ENCODE measurements at regions not wholly inside any gene's neighbourhood (a gene's known extent, or its start where the extent isn't known, plus 50 kb on each side); places are given as distances from the start of the nearest gene placed in this dataset.

DNA sequence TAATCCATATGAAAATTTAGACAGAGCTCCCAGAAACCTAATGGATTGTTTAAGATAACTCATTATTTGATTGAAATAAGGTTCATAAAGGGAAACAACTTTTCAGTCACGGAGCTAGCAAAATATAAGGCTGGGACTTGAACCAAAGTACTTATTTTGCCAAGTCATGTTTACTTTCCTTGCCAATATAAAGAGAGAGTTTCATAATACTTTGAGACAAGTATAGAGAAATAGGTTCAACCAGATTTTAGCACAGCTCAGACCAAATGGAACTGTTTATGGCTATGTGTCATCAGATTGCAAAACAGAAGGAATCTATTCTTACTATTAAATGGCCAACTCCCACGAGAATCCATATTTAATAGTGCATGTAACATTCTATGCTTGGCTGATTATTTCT is 1517.5 kb upstream of the TENM4 start:
- Histone ChIP-seq H3K9me3 (ENCODE audit: insufficient read depth, low read length) (no peaks in the 10 kb centered on the region), H3K4me1 (ENCODE audit: insufficient read depth, insufficient read length) (no peaks in the 10 kb centered on the region), H3K4me3 (ENCODE audit: insufficient read length, low read depth) (no peak overlapping the region), H3K9ac (ENCODE audit: insufficient read length, low read depth) (no peak overlapping the region), H3K36me3 (ENCODE audit: insufficient read depth, insufficient read length, low read length) (no peaks in the 10 kb centered on the region), H3K27me3 (ENCODE audit: insufficient read depth, insufficient read length) (no peaks in the 10 kb centered on the region)
- DNase-seq (ENCODE audit: low read depth, low spot score), result no peak
- no peak for TF ChIP-seq SUZ12 (IDR thresholded peaks at IDR 0.05; ENCODE audit: extremely low read depth, insufficient read depth, insufficient read length)
- no peak for TF ChIP-seq YY1 (IDR thresholded peaks at IDR 0.05; ENCODE audit: insufficient read depth, insufficient read length)
- TF ChIP-seq ZNF274 (IDR thresholded peaks at IDR 0.05; ENCODE audit: low read depth, low read length), result no peak

GRCh38 chr11:80955588-80955987 is 1514.8 kb upstream of the TENM4 start:
- Histone ChIP-seq H3K4me3 (ENCODE audit: insufficient read length, low read depth) (no peak overlapping the region), H3K9ac (ENCODE audit: insufficient read length, low read depth) (no peak overlapping the region), H3K27me3 (ENCODE audit: insufficient read depth, insufficient read length) (no peaks in the 10 kb centered on the region), H3K9me3 (ENCODE audit: insufficient read depth, low read length) (no peaks in the 10 kb centered on the region), H3K36me3 (ENCODE audit: insufficient read depth, insufficient read length, low read length) (no peaks in the 10 kb centered on the region), H3K4me1 (ENCODE audit: insufficient read depth, insufficient read length) (no peaks in the 10 kb centered on the region)
- DNase-seq (ENCODE audit: low read depth, low spot score), result no peak
- TF ChIP-seq ZNF274 (IDR thresholded peaks at IDR 0.05; ENCODE audit: low read depth, low read length), result no peak
- no peak for TF ChIP-seq YY1 (IDR thresholded peaks at IDR 0.05; ENCODE audit: insufficient read depth, insufficient read length)
- TF ChIP-seq SUZ12 (IDR thresholded peaks at IDR 0.05; ENCODE audit: extremely low read depth, insufficient read depth, insufficient read length), result no peak

GRCh38 chr11:80948781-80949180 is 1508.0 kb upstream of the TENM4 start:
- Histone ChIP-seq H3K4me3 (ENCODE audit: insufficient read length, low read depth) (no peak overlapping the region), H3K9ac (ENCODE audit: insufficient read length, low read depth) (no peak overlapping the region), H3K27me3 (ENCODE audit: insufficient read depth, insufficient read length) (no peaks in the 10 kb centered on the region), H3K4me1 (ENCODE audit: insufficient read depth, insufficient read length) (no peaks in the 10 kb centered on the region), H3K36me3 (ENCODE audit: insufficient read depth, insufficient read length, low read length) (no peaks in the 10 kb centered on the region), H3K9me3 (ENCODE audit: insufficient read depth, low read length) (no peaks in the 10 kb centered on the region)
- DNase-seq (ENCODE audit: low read depth, low spot score), result no peak
- TF ChIP-seq SUZ12 (IDR thresholded peaks at IDR 0.05; ENCODE audit: extremely low read depth, insufficient read depth, insufficient read length) (no peak), YY1 (IDR thresholded peaks at IDR 0.05; ENCODE audit: insufficient read depth, insufficient read length) (no peak), ZNF274 (IDR thresholded peaks at IDR 0.05; ENCODE audit: low read depth, low read length) (no peak)

DNA sequence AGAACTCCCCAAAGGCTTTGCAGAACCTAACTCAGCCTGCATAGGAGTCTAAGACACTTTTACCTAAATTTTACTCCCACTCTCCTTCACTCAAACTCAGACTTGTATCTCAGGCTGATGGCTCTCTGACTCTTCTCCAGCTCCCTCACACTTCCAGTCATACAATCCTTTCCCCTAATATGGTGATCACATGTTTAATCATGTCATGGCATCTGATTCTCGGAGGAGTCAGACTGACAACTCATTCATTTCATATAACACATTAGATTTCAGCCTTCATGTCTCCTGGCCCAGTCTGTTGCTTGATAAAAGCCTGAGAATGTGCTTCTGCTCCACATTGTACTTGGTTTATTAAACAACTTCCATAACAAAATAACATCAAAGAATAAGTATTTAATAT is 1503.9 kb upstream of the TENM4 start:
- H3K9ac ChIP-seq (ENCODE audit: insufficient read length, low read depth), result no peak overlapping the region
- no peak overlapping the region for H3K4me3 ChIP-seq (ENCODE audit: insufficient read length, low read depth)
- H3K4me1 ChIP-seq (ENCODE audit: insufficient read depth, insufficient read length), result no peaks in the 10 kb centered on the region
- H3K9me3 ChIP-seq (ENCODE audit: insufficient read depth, low read length), result no peaks in the 10 kb centered on the region
- H3K36me3 ChIP-seq (ENCODE audit: insufficient read depth, insufficient read length, low read length), result no peaks in the 10 kb centered on the region
- no peaks in the 10 kb centered on the region for H3K27me3 ChIP-seq (ENCODE audit: insufficient read depth, insufficient read length)
- TF ChIP-seq ZNF274 (IDR thresholded peaks at IDR 0.05; ENCODE audit: low read depth, low read length), result no peak
- DNase-seq (ENCODE audit: low read depth, low spot score), result no peak

- Histone ChIP-seq H3K9ac (ENCODE audit: insufficient read length, low read depth) (no peak overlapping the region), H3K4me3 (ENCODE audit: insufficient read length, low read depth) (no peak overlapping the region), H3K27me3 (ENCODE audit: insufficient read depth, insufficient read length) (no peaks in the 10 kb centered on the region), H3K36me3 (ENCODE audit: insufficient read depth, insufficient read length, low read length) (no peaks in the 10 kb centered on the region), H3K4me1 (ENCODE audit: insufficient read depth, insufficient read length) (no peaks in the 10 kb centered on the region), H3K9me3 (ENCODE audit: insufficient read depth, low read length) (no peaks in the 10 kb centered on the region)
- TF ChIP-seq SUZ12 (IDR thresholded peaks at IDR 0.05; ENCODE audit: extremely low read depth, insufficient read depth, insufficient read length), result no peak
- no peak for TF ChIP-seq ZNF274 (IDR thresholded peaks at IDR 0.05; ENCODE audit: low read depth, low read length)
- no peak for TF ChIP-seq YY1 (IDR thresholded peaks at IDR 0.05; ENCODE audit: insufficient read depth, insufficient read length)
- no peak for DNase-seq (ENCODE audit: low read depth, low spot score)
Measured at GRCh38 chr11:80943226-80943625, 1502.4 kb upstream of the TENM4 start.

GRCh38 chr11:80937842-80938241 is 1497.0 kb upstream of the TENM4 start:
- H3K36me3 ChIP-seq (ENCODE audit: insufficient read depth, insufficient read length, low read length), result no peaks in the 10 kb centered on the region
- DNase-seq (ENCODE audit: low read depth, low spot score), result no peak
- no peaks in the 10 kb centered on the region for H3K4me1 ChIP-seq (ENCODE audit: insufficient read depth, insufficient read length)
- no peak overlapping the region for H3K9ac ChIP-seq (ENCODE audit: insufficient read length, low read depth)
- no peaks in the 10 kb centered on the region for H3K27me3 ChIP-seq (ENCODE audit: insufficient read depth, insufficient read length)
- no peak overlapping the region for H3K4me3 ChIP-seq (ENCODE audit: insufficient read length, low read depth)
- H3K9me3 ChIP-seq (ENCODE audit: insufficient read depth, low read length), result no peaks in the 10 kb centered on the region
- TF ChIP-seq YY1 (IDR thresholded peaks at IDR 0.05; ENCODE audit: insufficient read depth, insufficient read length) (no peak), ZNF274 (IDR thresholded peaks at IDR 0.05; ENCODE audit: low read depth, low read length) (no peak), SUZ12 (IDR thresholded peaks at IDR 0.05; ENCODE audit: extremely low read depth, insufficient read depth, insufficient read length) (no peak)

GRCh38 chr11:80930038-80930437 is 1489.2 kb upstream of the TENM4 start:
- no peaks in the 10 kb centered on the region for H3K4me1 ChIP-seq (ENCODE audit: insufficient read depth, insufficient read length)
- no peaks in the 10 kb centered on the region for H3K36me3 ChIP-seq (ENCODE audit: insufficient read depth, insufficient read length, low read length)
- H3K9ac ChIP-seq (ENCODE audit: insufficient read length, low read depth), result no peak overlapping the region
- no peak for DNase-seq (ENCODE audit: low read depth, low spot score)
- no peak overlapping the region for H3K4me3 ChIP-seq (ENCODE audit: insufficient read length, low read depth)
- H3K9me3 ChIP-seq (ENCODE audit: insufficient read depth, low read length), result no peaks in the 10 kb centered on the region
- H3K27me3 ChIP-seq (ENCODE audit: insufficient read depth, insufficient read length), result no peaks in the 10 kb centered on the region
- TF ChIP-seq SUZ12 (IDR thresholded peaks at IDR 0.05; ENCODE audit: extremely low read depth, insufficient read depth, insufficient read length), result no peak
- TF ChIP-seq YY1 (IDR thresholded peaks at IDR 0.05; ENCODE audit: insufficient read depth, insufficient read length), result no peak
- no peak for TF ChIP-seq ZNF274 (IDR thresholded peaks at IDR 0.05; ENCODE audit: low read depth, low read length)
